HG03442 (cell line): ENCODE measurements at regions not wholly inside any gene's neighbourhood (a gene's known extent, or its start where the extent isn't known, plus 50 kb on each side); places are given as distances from the start of the nearest gene placed in this dataset.
A peak's percentile ranks its signal among the peaks of the same experiment; 100 is the strongest.

ENCODE experiments used
- ATAC-seq: cut with Tn5 transposase; IDR thresholded peaks from one replicate; pipeline ENCODE4 v1.9.1; 2021; ENCODE audit warnings: mild to moderate bottlenecking, moderate library complexity; ENCODE audit not compliant: unreplicated experiment

DNA sequence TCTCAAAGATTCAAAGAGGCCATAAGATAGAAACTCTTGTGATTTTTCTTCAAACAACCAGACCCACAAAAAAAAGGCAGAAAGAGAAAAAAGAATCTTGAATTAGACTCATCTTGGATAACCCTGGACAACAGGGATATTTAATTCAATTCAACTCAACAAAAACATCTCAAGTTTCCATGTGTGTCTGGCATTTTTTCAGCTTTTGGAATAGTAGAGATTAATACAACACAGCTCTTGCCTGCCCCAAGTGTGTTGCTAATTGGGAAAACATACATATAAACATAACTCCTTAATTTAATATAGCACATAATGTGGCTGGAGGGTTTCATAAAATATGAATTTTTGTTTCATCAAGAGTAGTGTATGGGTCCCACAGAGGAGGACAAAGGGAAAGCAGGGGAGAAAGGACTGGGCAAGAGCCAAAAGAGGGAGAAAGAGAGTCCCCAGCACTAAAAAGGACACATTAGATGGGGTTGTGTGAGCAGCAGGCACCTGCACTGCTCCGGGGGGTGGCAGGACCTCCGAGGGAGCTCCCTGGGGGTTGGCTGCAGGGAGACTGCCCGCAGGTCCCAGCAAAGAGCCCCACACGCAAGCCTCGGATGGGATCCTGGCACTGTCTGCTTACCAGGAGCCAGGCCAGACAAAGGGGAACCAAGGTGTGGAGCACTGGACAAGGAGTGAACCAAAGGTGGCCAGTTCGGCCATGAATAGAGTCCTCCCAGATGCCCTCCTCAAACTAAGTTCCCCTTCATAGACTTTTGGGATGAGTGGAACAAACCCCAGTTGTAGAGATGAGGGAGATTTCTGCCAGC, 65.6 kb upstream of the TMEM72 start:
- ATAC-seq: no peak

GRCh38 chr10:44847110-44847509, 64.0 kb upstream of the TMEM72 start:
- ATAC-seq: no peak

GRCh38 chr10:44848211-44848610, 62.9 kb upstream of the TMEM72 start:
- ATAC-seq: no peak

DNA sequence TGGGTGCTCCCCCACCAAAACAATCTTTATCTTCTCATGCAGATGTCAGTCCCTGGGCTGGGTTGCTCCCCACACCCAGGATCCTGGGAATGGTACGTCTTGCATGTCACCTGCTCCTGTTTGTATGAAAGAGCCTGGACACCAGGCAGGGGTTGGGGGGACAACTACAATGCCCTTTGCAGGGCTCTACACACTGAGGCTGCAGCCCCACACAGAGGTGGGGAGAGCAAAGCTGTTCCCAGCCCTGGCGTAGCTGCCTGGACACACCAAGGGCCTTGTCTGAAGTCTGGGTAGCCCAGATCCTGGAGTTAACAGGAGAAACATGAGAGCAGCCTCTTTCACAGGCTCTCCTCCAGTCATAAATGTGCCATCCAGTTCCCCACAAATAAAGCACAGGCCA, 61.2 kb upstream of the TMEM72 start:
- ATAC-seq: no peak

- ATAC-seq: no peak
Measured at GRCh38 chr10:44850356-44850934, 60.7 kb upstream of the TMEM72 start.

GRCh38 chr10:44851413-44851812, 59.7 kb upstream of the TMEM72 start:
- ATAC-seq: no peak

GRCh38 chr10:44851881-44852280, 59.3 kb upstream of the TMEM72 start:
- no peak for ATAC-seq

GRCh38 chr10:44853148-44853734, 57.9 kb upstream of the TMEM72 start:
- ATAC-seq: no peak

- no peak for ATAC-seq
Measured at GRCh38 chr10:44853796-44854195, 57.3 kb upstream of the TMEM72 start.

DNA sequence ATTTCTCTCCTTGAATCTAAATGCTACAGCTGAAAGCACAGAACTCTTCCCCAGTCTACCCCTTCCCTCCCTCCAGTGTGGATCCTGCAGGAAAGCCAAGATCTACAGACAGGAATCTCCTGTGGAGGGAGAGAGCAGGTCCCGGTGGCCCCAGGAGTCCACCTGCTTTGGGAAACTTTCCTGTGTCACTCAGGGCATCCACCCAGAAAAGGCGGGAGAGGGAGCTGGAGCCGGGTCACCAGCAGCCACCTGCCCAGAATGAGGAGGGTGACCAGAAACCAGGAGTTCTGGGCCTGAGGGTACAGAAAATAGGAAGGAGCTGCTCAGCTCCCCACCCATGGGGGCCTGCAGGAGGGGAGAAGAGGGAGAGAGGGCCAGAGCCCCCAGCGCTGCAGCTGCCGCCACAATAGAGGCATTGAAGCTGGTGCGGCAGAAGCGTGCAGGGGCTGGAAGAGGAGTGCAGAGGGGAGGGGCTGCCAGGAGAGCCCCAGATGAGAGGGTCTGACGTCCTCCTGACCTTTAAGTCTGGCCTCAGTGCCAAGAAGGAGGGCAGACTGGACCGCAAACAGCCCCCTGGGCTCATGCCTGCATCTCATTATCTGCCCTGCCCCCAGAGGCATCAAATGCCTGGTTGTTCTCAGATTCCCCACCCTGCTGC, 56.3 kb upstream of the TMEM72 start:
- ATAC-seq: no peak

GRCh38 chr10:44856696-44857095, 54.4 kb upstream of the TMEM72 start:
- no peak for ATAC-seq

GRCh38 chr10:44857363-44858016, 53.6 kb upstream of the TMEM72 start:
- peak; percentile 77 for ATAC-seq

- no peak for ATAC-seq
Measured at GRCh38 chr10:44858017-44858371, 53.1 kb upstream of the TMEM72 start.

- ATAC-seq: no peak
Measured at GRCh38 chr10:44858988-44859387, 52.1 kb upstream of the TMEM72 start.

DNA sequence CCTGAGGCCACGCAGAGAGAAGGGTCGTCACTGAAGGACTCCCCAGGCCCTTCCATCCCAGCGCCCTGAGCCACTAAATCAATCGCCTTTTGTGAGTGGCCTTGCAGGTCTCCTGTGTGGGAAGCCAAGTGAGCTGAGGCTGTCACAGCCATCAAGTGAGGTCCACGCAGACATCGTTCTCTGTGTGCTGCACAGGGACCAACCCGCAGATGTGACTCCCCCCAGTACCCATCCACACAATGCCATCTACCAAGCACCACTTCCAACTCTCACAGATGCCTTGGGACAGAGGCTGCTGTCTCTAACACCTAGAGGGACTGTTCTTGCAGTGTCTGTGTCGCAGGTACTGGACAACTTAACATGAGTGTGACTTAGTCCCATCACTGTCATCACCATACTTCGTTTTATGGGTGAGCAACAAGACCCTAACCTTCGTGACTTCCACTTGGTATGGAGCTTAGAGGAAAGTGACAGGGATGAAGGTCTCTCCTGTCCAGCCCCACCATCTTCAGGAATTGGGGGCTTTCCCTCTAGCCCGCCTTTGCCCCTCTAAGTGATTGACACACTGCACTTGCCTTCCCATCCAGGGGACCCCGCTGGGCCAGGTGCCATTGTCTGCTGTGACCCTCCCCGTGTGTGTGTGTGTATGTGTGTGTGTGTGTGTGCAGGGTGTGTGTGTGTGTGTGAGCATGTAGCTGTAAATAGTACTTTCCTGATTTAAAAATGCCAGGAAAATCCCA, 51.4 kb upstream of the TMEM72 start:
- ATAC-seq: no peak

- no peak for ATAC-seq
Measured at GRCh38 chr10:44860811-44861736, 50.1 kb upstream of the TMEM72 start.
